Left kidney (tissue), 1 donor: ENCODE measurements at regions not wholly inside any gene's neighbourhood (a gene's known extent, or its start where the extent isn't known, plus 50 kb on each side); places are given as distances from the start of the nearest gene placed in this dataset.
"Not testable (repeated sequence)": the region's sequence is repeated elsewhere in the genome, so short reads cannot be mapped to it uniquely, and the experiment has no call there.

ENCODE experiments used
- DNase-seq: peaks from one replicate; pipeline ENCODE4 v3.0.0-alpha.2; 2013

GRCh38 chr19:23597661-23598060 lies 89.4 kb downstream of the ZNF675 start:
- no peak for DNase-seq

GRCh38 chr19:23596872-23597271 lies 90.1 kb downstream of the ZNF675 start:
- no peak for DNase-seq

DNA sequence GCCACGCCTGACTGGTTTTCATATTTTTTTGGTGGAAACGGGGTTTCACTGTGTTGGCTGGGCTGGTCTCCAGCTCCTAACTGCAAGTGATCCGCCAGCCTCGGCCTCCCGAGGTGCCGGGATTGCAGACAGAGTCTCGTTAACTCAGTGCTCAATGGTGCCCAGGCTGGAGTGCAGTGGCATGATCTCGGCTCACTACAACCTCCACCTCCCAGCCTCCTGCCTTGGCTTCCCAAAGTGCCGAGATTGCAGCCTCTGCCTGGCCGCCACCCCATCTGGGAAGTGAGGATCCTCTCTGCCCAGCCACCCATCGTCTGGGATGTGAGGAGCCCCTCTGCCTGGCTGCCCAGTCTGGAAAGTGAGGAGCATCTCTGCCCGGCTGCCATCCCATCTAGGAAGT lies 92.7 kb downstream of the ZNF675 start:
- not testable (repeated sequence) for DNase-seq

DNA sequence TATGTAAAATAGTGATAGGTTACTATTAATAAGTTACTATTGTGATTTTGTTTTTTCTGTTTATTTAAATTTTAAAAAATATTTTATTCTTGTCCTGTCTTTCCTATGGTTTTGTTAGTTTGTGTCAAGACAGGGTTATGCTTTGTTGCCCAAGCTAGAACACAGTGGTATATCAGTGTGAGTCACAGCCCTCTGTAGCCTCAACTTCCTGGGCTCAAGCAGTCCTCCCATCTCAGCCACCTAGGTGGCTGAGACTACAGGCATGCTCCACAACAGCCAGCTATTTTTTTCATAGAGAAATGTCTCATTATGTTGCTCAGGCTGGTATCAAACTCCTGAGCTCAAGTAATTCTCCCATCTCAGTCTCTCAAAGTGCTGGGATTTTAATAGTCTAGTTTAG lies 99.5 kb downstream of the ZNF675 start:
- no peak for DNase-seq

DNA sequence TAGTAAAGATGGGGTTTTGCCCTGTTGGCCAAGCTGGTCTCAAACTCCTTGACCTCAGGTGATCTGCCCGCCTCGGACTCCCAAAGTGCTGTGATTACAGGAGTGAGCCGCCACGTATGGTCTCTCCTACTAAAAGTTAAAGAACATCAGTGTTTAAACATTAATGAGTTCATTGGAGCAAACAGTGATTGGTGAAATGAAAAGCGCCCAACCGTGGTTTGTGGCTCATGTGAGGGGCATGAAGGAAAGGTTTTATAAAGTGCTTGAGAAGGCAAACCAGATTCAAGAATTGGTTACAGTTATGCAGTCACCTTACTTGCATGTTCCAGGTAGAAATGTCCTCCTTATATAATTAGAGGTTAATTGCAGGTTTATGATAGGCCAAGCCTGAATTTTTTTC lies 109.5 kb downstream of the ZNF675 start:
- peak; percentile 18 for DNase-seq

GRCh38 chr19:23571175-23571574 lies 115.8 kb downstream of the ZNF675 start:
- no peak for DNase-seq

- DNase-seq = not testable (repeated sequence)
Measured at GRCh38 chr19:23568116-23568515, 118.9 kb downstream of the ZNF675 start.

DNA sequence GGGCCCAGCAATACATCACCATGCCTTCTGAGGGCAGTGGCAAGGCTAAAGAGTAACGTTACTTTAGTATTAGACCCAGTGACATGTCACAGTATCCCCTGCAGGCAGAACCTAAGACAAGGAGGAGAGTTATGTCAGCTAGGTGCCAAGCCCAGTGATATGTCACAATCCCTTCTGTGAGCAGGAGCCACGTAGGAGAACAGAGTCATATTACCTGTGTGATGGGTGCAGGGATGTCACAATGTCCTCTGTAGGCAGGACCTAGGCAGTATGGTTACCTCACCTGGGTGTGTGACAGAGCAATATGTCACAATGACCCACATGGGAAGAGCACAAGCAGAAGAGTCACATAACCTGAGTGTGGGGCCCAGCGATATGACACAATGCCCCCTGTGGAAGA lies 121.8 kb downstream of the ZNF675 start:
- DNase-seq = no peak

DNA sequence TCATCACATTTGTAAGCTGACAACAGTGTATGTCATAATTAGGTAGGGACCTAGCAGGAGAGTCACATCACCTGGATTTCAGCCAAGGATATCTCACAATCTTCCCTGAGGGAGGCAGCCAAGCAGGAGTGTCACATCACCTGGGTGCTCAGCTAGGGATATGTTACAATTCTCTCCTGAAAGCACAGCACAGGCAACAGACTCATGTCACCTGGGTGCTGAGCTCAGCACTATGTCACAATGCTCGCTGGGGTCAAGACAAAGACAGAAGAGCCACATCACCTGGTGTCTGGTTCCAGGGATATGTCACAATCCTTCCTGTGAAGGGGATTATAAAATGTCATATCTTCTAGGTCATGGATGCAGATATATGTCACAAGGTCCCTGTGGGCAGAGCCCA lies 123.7 kb downstream of the ZNF675 start:
- no peak for DNase-seq

GRCh38 chr19:23561341-23561740 lies 125.7 kb downstream of the ZNF675 start:
- no peak for DNase-seq

- DNase-seq = no peak
Measured at GRCh38 chr19:23560051-23560450, 127.0 kb downstream of the ZNF675 start.

GRCh38 chr19:23558541-23558940 lies 128.5 kb downstream of the ZNF675 start:
- no peak for DNase-seq

DNA sequence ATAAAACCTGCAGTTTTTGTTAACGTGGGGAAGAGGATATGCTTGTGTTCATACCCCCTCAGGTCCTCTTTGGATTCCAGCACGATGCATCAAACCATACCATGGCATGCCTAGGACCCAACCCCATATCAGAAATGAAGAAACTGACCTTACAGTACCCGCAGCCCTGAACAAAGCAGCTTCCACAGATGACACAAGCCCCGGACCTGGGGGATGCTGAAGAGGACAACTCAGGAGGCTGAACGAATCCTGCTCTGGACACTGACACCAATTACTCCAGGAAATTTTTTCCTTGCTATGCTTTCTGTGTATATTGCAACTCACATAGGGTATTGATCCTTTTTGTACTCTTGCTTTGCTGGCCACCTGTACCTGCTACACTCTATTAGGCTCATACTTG lies 129.6 kb downstream of the ZNF675 start:
- DNase-seq = no peak

GRCh38 chr19:23554548-23554947 lies 132.5 kb downstream of the ZNF675 start:
- no peak for DNase-seq

DNA sequence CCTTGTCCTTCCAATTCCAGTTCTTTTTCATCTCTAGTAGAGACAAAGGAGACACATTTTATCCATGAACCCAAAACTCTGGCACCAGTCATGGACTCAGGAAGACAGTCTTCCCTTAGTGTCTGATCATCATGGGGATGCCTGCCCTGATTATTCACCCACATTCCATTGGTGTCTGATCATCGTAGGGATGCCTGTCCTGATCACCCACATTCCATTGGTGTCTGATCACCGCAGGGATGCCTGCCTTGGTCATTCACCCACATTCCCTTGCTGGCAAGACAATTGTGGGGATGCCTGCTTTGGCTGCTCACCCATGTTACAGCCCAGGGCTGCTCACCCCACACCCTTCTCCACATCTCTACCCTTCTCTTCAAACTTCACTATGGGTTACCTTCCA lies 136.9 kb downstream of the ZNF675 start:
- not testable (repeated sequence) for DNase-seq

- no peak for DNase-seq
Measured at GRCh38 chr19:23547816-23548430, 139.1 kb downstream of the ZNF675 start.

DNA sequence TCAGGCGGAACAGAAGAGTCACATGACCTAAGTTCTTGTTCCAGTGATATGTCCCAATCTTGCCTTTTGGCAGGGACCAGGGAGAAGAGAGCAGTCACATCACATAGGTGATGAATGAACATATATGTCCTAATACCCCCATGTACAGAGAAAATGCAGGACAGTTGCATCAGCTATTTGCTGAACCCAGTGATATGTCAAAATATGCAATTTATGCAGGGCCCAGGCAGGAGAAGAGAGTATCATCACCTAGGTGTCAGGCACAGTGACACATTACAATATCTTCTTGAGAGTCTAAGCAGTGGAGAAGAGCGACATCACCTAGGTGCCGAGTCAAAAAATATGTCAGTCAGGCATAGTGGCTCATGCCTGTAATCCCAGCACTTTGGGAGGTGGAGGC lies 139.9 kb downstream of the ZNF675 start:
- DNase-seq = no peak

DNA sequence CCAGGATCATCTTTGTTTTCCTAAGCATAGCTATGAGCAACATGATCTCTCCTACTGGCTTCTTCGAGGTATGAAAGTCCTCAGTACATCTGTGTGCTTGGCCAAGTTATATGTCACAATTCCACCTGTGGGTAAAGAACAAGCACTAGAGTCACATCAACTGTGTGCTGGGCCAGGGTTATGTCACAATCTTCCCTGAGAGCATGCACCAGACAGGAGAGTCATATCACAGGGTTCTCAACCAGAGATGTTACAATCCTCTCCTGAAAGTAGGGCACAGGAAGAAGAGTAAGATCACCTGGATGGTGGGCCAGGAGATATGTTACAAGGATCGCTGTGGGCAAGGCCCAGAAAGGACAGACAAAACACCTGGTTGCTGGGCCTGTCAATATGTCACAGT lies 143.7 kb downstream of the ZNF675 start:
- no peak for DNase-seq

DNA sequence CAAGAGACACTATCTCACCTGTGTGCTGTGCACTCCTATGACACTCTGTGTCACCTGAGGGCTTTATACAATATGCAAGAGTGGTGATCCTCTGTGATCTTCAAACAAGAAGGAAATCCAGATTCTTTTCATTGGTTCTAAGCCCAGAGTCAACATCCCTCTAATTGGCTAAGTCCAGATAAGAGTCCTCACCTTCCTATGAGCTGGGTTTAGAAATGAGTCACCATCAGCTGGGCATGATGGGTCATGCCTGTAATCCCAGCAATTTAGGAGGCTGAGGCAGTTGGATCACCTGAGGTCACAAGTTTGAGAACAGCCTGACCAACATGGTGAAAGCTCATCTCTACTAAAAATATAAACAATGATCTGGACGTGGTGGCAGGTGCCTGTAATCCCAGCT lies 144.4 kb downstream of the ZNF675 start:
- DNase-seq = no peak

GRCh38 chr19:23541991-23542390 lies 145.0 kb downstream of the ZNF675 start:
- no peak for DNase-seq

GRCh38 chr19:23540180-23540579 lies 144.9 kb upstream of the ZNF91 start:
- not testable (repeated sequence) for DNase-seq

DNA sequence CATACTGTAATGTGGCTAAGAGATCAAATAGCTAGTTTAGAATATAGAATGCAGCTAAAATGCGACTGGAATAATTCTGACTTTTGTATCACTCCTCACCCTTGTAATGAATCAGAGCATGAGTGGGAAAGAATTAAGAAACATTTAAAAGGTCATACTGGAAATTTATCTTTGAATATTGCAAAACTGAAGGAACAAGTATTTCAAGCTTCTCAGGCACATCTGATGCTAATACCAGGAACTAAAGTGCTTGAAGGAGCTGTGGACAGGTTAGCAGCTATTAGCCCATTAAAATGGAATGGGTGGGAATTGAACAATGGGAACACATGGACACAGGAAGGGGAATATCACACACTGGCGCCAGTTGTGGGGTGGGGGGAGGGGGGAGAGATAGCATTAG lies 144.2 kb upstream of the ZNF91 start:
- DNase-seq = no peak

DNA sequence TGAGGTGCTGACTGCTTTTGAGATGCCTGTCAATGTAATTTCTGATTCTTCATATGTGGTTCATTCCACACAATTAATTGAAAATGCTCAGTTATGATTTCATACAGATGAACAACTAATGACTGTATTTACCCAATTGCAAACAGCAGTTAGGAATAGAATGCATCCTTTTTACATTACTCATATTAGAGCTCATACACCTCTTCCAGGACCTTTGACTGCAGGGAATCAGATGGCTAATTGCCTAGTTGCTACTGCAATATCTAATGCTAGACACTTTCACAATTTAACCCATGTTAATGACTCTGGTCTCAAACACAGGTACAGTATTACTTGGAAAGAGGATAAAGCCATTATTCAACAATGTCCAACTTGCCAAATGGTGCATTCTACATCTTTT lies 141.9 kb upstream of the ZNF91 start:
- not testable (repeated sequence) for DNase-seq

DNA sequence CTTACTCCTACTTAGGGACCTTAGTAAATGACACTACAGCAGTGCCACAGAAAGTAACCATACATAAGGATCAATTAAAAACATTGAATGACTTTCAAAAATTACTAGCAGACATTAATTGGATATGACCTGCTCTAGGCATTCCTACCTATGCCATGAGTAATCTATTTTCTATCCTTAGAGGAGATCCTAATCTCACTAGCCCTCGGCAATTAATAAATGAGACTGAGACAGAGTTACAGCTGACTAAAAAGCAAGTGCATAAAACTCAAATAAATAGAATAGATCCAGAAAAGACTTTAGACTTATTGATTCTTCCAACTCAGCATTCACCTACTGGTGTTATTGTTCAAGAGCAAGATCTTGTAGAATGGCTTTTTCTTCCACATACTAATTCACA lies 141.1 kb upstream of the ZNF91 start:
- not testable (repeated sequence) for DNase-seq

- DNase-seq = not testable (repeated sequence)
Measured at GRCh38 chr19:23535901-23536300, 140.6 kb upstream of the ZNF91 start.
